ENCODE measurements at regions not wholly inside any gene's neighbourhood (a gene's known extent, or its start where the extent isn't known, plus 50 kb on each side); places are given as distances from the start of the nearest gene placed in this dataset.

GRCh38 chr2:217151509-217152206 is 291.8 kb upstream of the TNP1 start:
- no peak for ATAC-seq
- WGBS, 3 donors: 79 to 84% (median 81%) methylated on average over 10 of the region's 10 CpGs
- Histone ChIP-seq H3K27ac (no peak overlapping the region), H3K36me3 (ENCODE audit: insufficient read depth in 1 of 2, low read depth in 1 of 2) (no peaks in the 10 kb centered on the region), H3K9me3 (no peaks in the 10 kb centered on the region), H3K27me3 (ENCODE audit: insufficient read depth in 3 of 3, low read length in 2 of 3) (no peaks in the 10 kb centered on the region), H3K4me3 (no peak overlapping the region), H3K4me1 (no peaks in the 10 kb centered on the region)
- intact Hi-C loops (cut with DNase I): no loop called here
- no peak for TF ChIP-seq CTCF (IDR thresholded peaks at IDR 0.05)
- no peak for DNase-seq

- H3K36me3 ChIP-seq (ENCODE audit: insufficient read depth in 1 of 2, low read depth in 1 of 2): no peaks in the 10 kb centered on the region
- H3K4me1 ChIP-seq: no peaks in the 10 kb centered on the region
- no peaks in the 10 kb centered on the region for H3K27me3 ChIP-seq (ENCODE audit: insufficient read depth in 3 of 3, low read length in 2 of 3)
- ATAC-seq (no peak), DNase-seq (no peak)
- no peak overlapping the region for H3K27ac ChIP-seq
- TF ChIP-seq CTCF (IDR thresholded peaks at IDR 0.05): no peak
- WGBS, 3 donors: 79 to 84% (median 83%) methylated on average over 4 of the region's 4 CpGs
- intact Hi-C loops (cut with DNase I): no loop called here
- no peak overlapping the region for H3K4me3 ChIP-seq
- no peaks in the 10 kb centered on the region for H3K9me3 ChIP-seq
Measured at GRCh38 chr2:217150236-217150635, 290.4 kb upstream of the TNP1 start.

- no peak for ATAC-seq
Measured at GRCh38 chr2:217149087-217149660, 289.3 kb upstream of the TNP1 start.

GRCh38 chr2:217147818-217148217 is 288.0 kb upstream of the TNP1 start:
- TF ChIP-seq CTCF (IDR thresholded peaks at IDR 0.05): no peak
- H3K27me3 ChIP-seq (ENCODE audit: insufficient read depth in 3 of 3, low read length in 2 of 3): no peaks in the 10 kb centered on the region
- H3K4me3 ChIP-seq: no peak overlapping the region
- no peak for DNase-seq
- H3K9me3 ChIP-seq: no peaks in the 10 kb centered on the region
- no peaks in the 10 kb centered on the region for H3K4me1 ChIP-seq
- no peak for ATAC-seq
- 44 to 59% (median 53%) methylated on average over 2 of the region's 2 CpGs for WGBS, 3 donors
- no peaks in the 10 kb centered on the region for H3K36me3 ChIP-seq (ENCODE audit: insufficient read depth in 1 of 2, low read depth in 1 of 2)
- intact Hi-C loops (cut with DNase I): no loop called here
- H3K27ac ChIP-seq: no peak overlapping the region

More at GRCh38 chr2:217149087-217149660, 289.3 kb upstream of the TNP1 start:
- Histone ChIP-seq H3K27me3 (ENCODE audit: insufficient read depth in 3 of 3, low read length in 2 of 3) (no peaks in the 10 kb centered on the region), H3K27ac (no peak overlapping the region), H3K4me1 (no peaks in the 10 kb centered on the region), H3K36me3 (ENCODE audit: insufficient read depth in 1 of 2, low read depth in 1 of 2) (no peaks in the 10 kb centered on the region), H3K9me3 (no peaks in the 10 kb centered on the region), H3K4me3 (no peak overlapping the region)
- no peak for DNase-seq
- 81 to 88% (median 87%) methylated on average over 4 of the region's 4 CpGs for WGBS, 3 donors
- intact Hi-C loops (cut with DNase I): no loop called here
- no peak for TF ChIP-seq CTCF (IDR thresholded peaks at IDR 0.05)

GRCh38 chr2:217146956-217147355 is 287.1 kb upstream of the TNP1 start:
- Histone ChIP-seq H3K27me3 (ENCODE audit: insufficient read depth in 3 of 3, low read length in 2 of 3) (no peaks in the 10 kb centered on the region), H3K9me3 (no peaks in the 10 kb centered on the region), H3K4me1 (no peaks in the 10 kb centered on the region), H3K36me3 (ENCODE audit: insufficient read depth in 1 of 2, low read depth in 1 of 2) (no peaks in the 10 kb centered on the region), H3K27ac (no peak overlapping the region), H3K4me3 (no peak overlapping the region)
- intact Hi-C loops (cut with DNase I): no loop called here
- TF ChIP-seq CTCF (IDR thresholded peaks at IDR 0.05): no peak
- DNase-seq: no peak
- WGBS, 3 donors: 90 to 93% (median 91%) methylated on average over 4 of the region's 4 CpGs
- no peak for ATAC-seq

Data from psoas muscle (tissue), 7 donors.